GM12878 (cell line): ENCODE measurements at regions not wholly inside any gene's neighbourhood (a gene's known extent, or its start where the extent isn't known, plus 50 kb on each side); places are given as distances from the start of the nearest gene placed in this dataset.

Experiments
- BMI1 ChIP-seq: fragments of 450-650 bp; IDR thresholded peaks from 2 replicates; pipeline ENCODE4 v1.6.1; 2016; ENCODE audit warnings: mild to moderate bottlenecking, moderate library complexity, borderline replicate concordance
- CBX5 ChIP-seq: sonication (generic); IDR thresholded peaks from 2 replicates; pipeline ENCODE4 v1.6.1; 2016; ENCODE audit warnings: low read depth, moderate library complexity, mild to moderate bottlenecking, inconsistent platforms
- CTCF ChIP-seq, 3 experiments: IDR thresholded peaks in 2 of 3; conservative IDR thresholded peaks in 1 of 3; 2 replicates each; pipeline ENCODE4 v1.5.1; 2011; ENCODE audit warnings: low read depth in 3 of 3, low read length in 3 of 3, mild to moderate bottlenecking in 3 of 3, control low read depth in 2 of 3, moderate library complexity in 2 of 3, inconsistent platforms in 1 of 3, mixed read lengths in 1 of 3; ENCODE audit not compliant: control insufficient read depth in 2 of 3, insufficient read depth in 1 of 3; ENCODE audit errors: extremely low read depth in 1 of 3
- CUX1 ChIP-seq: IDR thresholded peaks from 2 replicates; pipeline ENCODE4 v1.6.1; 2012; ENCODE audit warnings: improper control_type of control experiment, low read depth, low read length; ENCODE audit not compliant: insufficient replicate concordance
- HSF1 ChIP-seq: fragments of 150-350 bp; IDR thresholded peaks from 2 replicates; pipeline ENCODE4 v1.6.1; 2014; ENCODE audit warnings: mild to moderate bottlenecking, low read depth, low read length
- IRF3 ChIP-seq: fragments of 450-650 bp; IDR thresholded peaks from 2 replicates; pipeline ENCODE4 v1.6.1; 2014; ENCODE audit warnings: mild to moderate bottlenecking
- SRF ChIP-seq, 2 experiments: IDR thresholded peaks; 2 replicates each; pipeline ENCODE4 v1.6.1; 2011; ENCODE audit warnings: low read depth in 2 of 2, low read length in 2 of 2, mild to moderate bottlenecking in 1 of 2, moderate library complexity in 1 of 2
- WRNIP1 ChIP-seq: IDR thresholded peaks from 2 replicates; pipeline ENCODE4 v1.6.1; 2011; ENCODE audit warnings: low read depth, low read length, improper control_type of control experiment, borderline replicate concordance

GRCh38 chr7:83301416-83301815 is 138.7 kb upstream of the PCLO start (continued):
- TF ChIP-seq HSF1 (no peak), CUX1 (no peak), SRF (IDR thresholded peaks at IDR 0.05; ENCODE audit: low read depth in 2 of 2, low read length in 2 of 2) (no peak), IRF3 (no peak), CTCF (IDR thresholded peaks at IDR 0.05 in 2 of 3, conservative IDR thresholded peaks at IDR 0.05 in 1 of 3; ENCODE audit: control insufficient read depth in 2 of 3, extremely low read depth in 1 of 3, insufficient read depth in 1 of 3, low read depth in 3 of 3, low read length in 3 of 3) (no peak), WRNIP1 (no peak), CBX5 (no peak), BMI1 (no peak)
